D341Med (cell line): ENCODE measurements at regions not wholly inside any gene's neighbourhood (a gene's known extent, or its start where the extent isn't known, plus 50 kb on each side); places are given as distances from the start of the nearest gene placed in this dataset.

Experiments
- DNase-seq: peaks from one replicate; pipeline ENCODE4 v3.0.0; 2012; ENCODE audit warnings: low spot score

- no peak for DNase-seq
These were observed 401.9 kb upstream of the CNTN4 start for GRCh38 chr3:1696669-1697275.

- DNase-seq, result no peak
These were observed 399.2 kb upstream of the CNTN4 start for GRCh38 chr3:1699361-1699920.

GRCh38 chr3:1700650-1701049, 398.0 kb upstream of the CNTN4 start:
- no peak for DNase-seq

- no peak for DNase-seq
These were observed 395.5 kb upstream of the CNTN4 start for GRCh38 chr3:1703169-1703568.

- no peak for DNase-seq
These were observed 388.0 kb upstream of the CNTN4 start for GRCh38 chr3:1710663-1711062.

- no peak for DNase-seq
These were observed 381.1 kb upstream of the CNTN4 start for GRCh38 chr3:1717524-1717923.

GRCh38 chr3:1723726-1724125, 374.9 kb upstream of the CNTN4 start:
- DNase-seq, result no peak

GRCh38 chr3:1726741-1727140, 371.9 kb upstream of the CNTN4 start:
- no peak for DNase-seq

GRCh38 chr3:1727242-1727641, 371.4 kb upstream of the CNTN4 start:
- DNase-seq, result no peak

- DNase-seq, result no peak
These were observed 370.2 kb upstream of the CNTN4 start for GRCh38 chr3:1728510-1728909.

GRCh38 chr3:1734494-1735122, 364.1 kb upstream of the CNTN4 start:
- no peak for DNase-seq

GRCh38 chr3:1752205-1752604, 346.5 kb upstream of the CNTN4 start:
- no peak for DNase-seq

GRCh38 chr3:1766384-1766783, 332.3 kb upstream of the CNTN4 start:
- DNase-seq, result no peak

GRCh38 chr3:1773679-1774078, 325.0 kb upstream of the CNTN4 start:
- DNase-seq, result no peak

GRCh38 chr3:1774597-1774996, 324.1 kb upstream of the CNTN4 start:
- DNase-seq, result no peak

GRCh38 chr3:1775321-1775720, 323.3 kb upstream of the CNTN4 start:
- DNase-seq, result no peak

- no peak for DNase-seq
These were observed 314.7 kb upstream of the CNTN4 start for GRCh38 chr3:1783995-1784394.

- peak; percentile 26 for DNase-seq
These were observed 311.6 kb upstream of the CNTN4 start for GRCh38 chr3:1787094-1787493.

GRCh38 chr3:1792466-1792865, 306.2 kb upstream of the CNTN4 start:
- no peak for DNase-seq

GRCh38 chr3:1798711-1799405, 299.8 kb upstream of the CNTN4 start:
- no peak for DNase-seq

GRCh38 chr3:1805331-1805730, 293.3 kb upstream of the CNTN4 start:
- no peak for DNase-seq

GRCh38 chr3:1808590-1808989, 290.1 kb upstream of the CNTN4 start:
- DNase-seq, result no peak

GRCh38 chr3:1823867-1824266, 274.8 kb upstream of the CNTN4 start:
- DNase-seq, result no peak
